HG02610 (cell line): ENCODE measurements at regions not wholly inside any gene's neighbourhood (a gene's known extent, or its start where the extent isn't known, plus 50 kb on each side); places are given as distances from the start of the nearest gene placed in this dataset.

Source experiments
- ATAC-seq: cut with Tn5 transposase; IDR thresholded peaks from one replicate; pipeline ENCODE4 v1.9.1; 2021; ENCODE audit warnings: mild to moderate bottlenecking, moderate library complexity; ENCODE audit not compliant: unreplicated experiment

- no peak for ATAC-seq
These were observed 207.9 kb upstream of the BLID start for GRCh38 chr11:122323754-122324421.

- no peak for ATAC-seq
These were observed 206.3 kb upstream of the BLID start for GRCh38 chr11:122322329-122322728.

- no peak for ATAC-seq
These were observed 204.7 kb upstream of the BLID start for GRCh38 chr11:122320671-122321070.

GRCh38 chr11:122319691-122320620, 203.9 kb upstream of the BLID start:
- ATAC-seq: no peak

GRCh38 chr11:122319085-122319484, 203.1 kb upstream of the BLID start:
- ATAC-seq: no peak

- ATAC-seq: no peak
These were observed 201.3 kb upstream of the BLID start for GRCh38 chr11:122317305-122317704.

GRCh38 chr11:122313581-122313980, 197.6 kb upstream of the BLID start:
- no peak for ATAC-seq

GRCh38 chr11:122311216-122311755, 195.3 kb upstream of the BLID start:
- ATAC-seq: no peak

GRCh38 chr11:122310766-122311165, 194.8 kb upstream of the BLID start:
- ATAC-seq: no peak

GRCh38 chr11:122309262-122309925, 193.4 kb upstream of the BLID start:
- ATAC-seq: no peak

GRCh38 chr11:122308226-122308625, 192.2 kb upstream of the BLID start:
- no peak for ATAC-seq

GRCh38 chr11:122307476-122308035, 191.5 kb upstream of the BLID start:
- ATAC-seq: no peak

- ATAC-seq: no peak
These were observed 190.9 kb upstream of the BLID start for GRCh38 chr11:122306831-122307391.

- no peak for ATAC-seq
These were observed 189.7 kb upstream of the BLID start for GRCh38 chr11:122305426-122306320.

- ATAC-seq: no peak
These were observed 189.0 kb upstream of the BLID start for GRCh38 chr11:122304973-122305372.

GRCh38 chr11:122304306-122304705, 188.3 kb upstream of the BLID start:
- no peak for ATAC-seq

GRCh38 chr11:122294041-122294440, 178.0 kb upstream of the BLID start:
- no peak for ATAC-seq

GRCh38 chr11:122293296-122294023, 177.4 kb upstream of the BLID start:
- ATAC-seq: no peak

- ATAC-seq: no peak
These were observed 171.4 kb upstream of the BLID start for GRCh38 chr11:122287401-122287800.
